ENCODE measurements at regions not wholly inside any gene's neighbourhood (a gene's known extent, or its start where the extent isn't known, plus 50 kb on each side); places are given as distances from the start of the nearest gene placed in this dataset.

- TF ChIP-seq, protein P1, sequence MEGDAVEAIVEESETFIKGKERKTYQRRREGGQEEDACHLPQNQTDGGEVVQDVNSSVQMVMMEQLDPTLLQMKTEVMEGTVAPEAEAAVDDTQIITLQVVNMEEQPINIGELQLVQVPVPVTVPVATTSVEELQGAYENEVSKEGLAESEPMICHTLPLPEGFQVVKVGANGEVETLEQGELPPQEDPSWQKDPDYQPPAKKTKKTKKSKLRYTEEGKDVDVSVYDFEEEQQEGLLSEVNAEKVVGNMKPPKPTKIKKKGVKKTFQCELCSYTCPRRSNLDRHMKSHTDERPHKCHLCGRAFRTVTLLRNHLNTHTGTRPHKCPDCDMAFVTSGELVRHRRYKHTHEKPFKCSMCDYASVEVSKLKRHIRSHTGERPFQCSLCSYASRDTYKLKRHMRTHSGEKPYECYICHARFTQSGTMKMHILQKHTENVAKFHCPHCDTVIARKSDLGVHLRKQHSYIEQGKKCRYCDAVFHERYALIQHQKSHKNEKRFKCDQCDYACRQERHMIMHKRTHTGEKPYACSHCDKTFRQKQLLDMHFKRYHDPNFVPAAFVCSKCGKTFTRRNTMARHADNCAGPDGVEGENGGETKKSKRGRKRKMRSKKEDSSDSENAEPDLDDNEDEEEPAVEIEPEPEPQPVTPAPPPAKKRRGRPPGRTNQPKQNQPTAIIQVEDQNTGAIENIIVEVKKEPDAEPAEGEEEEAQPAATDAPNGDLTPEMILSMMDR (IDR thresholded peaks at IDR 0.05): no peak
- no peak for TF ChIP-seq EZH2 (IDR thresholded peaks at IDR 0.05; ENCODE audit: borderline replicate concordance, insufficient read depth, low read depth, low read length, poor library complexity, severe bottlenecking)
Observed at GRCh38 chr7:25586513-25586912, 358.2 kb upstream of the NPVF start.
